ENCODE measurements at regions not wholly inside any gene's neighbourhood (a gene's known extent, or its start where the extent isn't known, plus 50 kb on each side); places are given as distances from the start of the nearest gene placed in this dataset.
"Not testable (repeated sequence)": the region's sequence is repeated elsewhere in the genome, so short reads cannot be mapped to it uniquely, and the experiment has no call there.

DNA sequence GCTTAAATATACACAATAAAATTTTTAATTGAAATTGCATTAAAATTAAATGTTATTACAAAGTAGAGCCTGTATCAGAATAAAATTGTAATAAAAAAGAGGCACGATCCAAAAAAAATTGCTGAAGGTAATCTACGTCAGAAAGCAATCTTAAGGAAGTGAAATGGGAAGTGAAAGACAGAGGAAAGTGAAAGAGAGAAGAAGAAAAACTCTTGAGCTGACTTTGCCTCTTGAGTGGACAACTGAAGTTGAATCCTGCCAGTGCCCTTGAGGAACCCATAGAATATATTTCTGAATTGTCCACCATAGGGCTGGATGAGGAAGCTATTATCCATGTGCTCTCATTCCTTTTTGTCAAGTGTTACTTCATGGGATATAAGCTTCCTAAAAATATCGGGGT lies 285.1 kb upstream of the STAC start:
- DNase-seq: no peak

DNA sequence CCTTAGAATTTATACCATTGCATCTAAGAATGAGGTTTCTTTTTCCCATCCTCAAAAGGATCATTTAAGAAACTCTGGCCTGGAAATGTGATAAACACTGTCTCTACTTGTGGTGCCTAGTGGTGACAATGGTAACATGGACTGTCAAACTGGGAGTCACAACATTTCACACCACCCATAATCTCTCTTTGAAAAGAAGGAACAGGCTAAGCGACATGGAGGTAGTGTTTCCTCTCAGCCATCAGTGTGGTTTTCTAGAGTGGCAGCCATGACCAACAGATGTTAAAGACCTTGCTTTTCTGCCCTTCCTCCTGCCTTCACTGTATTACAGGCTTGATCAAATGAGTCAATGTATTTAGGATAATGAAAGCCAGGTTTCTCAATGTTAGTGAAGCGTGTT lies 283.1 kb upstream of the STAC start:
- no peak for DNase-seq

DNA sequence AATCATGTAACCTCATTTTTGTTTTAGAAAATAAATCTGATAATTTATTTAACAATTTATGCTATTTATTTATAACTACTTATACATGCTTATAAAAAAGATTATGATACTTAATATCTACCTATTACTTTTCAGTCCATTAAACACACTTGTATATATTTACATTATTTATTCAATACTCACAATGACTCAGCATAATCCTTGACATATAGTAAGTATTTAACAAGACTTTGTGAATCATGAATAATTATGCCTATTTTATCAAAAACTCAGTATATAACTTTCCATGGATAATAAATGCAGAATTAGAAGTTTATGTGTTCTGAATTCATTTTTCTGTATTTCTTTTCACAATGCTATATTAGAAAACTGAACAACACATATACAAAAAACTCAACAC lies 266.0 kb upstream of the STAC start:
- no peak for DNase-seq

DNA sequence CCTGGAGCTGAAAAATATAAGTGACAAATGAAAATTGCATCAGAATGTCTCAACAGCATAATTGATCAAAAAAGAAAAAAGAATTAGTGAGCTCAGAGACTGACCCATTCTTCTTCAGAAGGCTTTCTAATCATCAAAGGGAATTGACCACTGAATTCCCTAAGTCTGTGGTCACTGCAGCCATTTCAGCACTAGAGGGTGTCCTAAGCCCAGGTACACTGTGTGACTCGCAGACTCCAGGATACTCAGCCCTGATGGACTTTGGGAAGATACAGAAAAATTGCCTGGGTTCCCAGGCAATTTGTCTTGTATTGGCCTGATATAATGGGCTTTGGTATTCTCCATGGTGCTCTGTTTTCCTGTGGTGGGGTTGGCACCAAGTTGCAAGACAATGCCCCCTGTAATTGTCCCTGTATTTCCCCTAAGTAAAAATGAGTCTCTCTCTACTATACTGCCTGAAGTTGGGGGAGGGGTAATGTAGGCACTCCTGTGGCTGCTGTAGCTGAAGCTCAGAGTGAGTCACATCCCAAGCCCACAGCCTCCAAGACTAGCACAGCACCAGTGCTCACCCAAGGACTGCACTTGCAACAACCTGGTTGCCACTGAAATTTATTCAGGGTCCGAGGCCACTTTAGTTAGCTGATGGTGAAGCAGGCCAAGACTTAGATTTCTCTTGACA lies 256.0 kb upstream of the STAC start:
- no peak for DNase-seq

DNA sequence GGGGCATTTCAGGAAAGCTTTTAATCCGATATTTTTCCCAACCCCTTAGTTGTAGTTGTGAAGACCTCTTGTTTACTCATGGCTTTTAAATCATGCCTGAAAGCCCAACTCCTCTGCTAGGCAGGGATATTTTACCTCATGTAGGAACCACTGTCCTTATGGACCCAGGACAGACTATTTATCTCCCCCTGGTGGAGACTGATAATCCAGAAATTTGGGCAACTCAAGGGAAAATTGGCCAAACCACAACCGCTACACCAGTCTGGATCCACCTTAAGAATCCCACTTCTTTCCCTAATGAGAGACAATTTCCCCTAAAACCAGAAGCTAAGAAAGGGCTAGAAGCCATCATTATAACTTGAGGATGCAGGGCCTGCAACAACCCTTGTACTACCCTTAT lies 248.1 kb upstream of the STAC start:
- DNase-seq: no peak

DNA sequence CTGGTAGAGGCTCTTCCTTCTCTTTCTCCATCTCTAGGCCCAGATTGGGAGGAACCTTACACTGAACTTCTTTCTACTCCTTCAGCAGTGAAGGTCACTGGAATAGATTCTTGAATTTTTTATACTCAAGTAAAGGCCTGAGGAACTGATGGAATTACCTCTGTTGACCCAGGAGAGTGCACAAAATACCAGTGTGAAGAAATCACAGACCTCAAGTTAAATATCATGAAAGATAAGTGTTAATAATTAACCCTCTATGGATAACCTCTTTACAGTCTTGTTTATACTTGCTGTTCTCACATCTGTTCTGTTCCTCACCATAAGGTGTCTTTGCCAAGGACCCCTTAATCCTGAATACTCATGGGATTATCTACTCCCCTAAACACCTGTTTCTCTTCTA lies 244.4 kb upstream of the STAC start:
- no peak for DNase-seq

DNA sequence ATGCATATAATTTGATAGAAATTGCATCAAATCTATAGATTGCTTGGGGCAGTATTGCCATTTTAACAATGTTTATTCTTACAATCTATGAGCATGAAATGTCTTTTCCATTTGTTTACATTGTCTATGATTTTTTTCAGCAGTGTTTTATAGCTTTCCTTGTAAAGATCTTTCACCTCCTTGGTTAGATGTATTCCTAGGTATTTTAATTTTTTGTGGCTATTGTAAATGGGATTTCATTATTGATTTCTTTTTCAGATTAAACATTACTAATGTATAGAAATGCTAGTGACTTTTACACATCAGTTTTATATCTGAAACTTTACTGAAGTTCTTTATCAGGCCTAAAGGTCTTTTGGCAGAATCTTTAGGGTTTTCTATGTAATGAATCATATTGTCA lies 237.6 kb upstream of the STAC start:
- DNase-seq: no peak

DNA sequence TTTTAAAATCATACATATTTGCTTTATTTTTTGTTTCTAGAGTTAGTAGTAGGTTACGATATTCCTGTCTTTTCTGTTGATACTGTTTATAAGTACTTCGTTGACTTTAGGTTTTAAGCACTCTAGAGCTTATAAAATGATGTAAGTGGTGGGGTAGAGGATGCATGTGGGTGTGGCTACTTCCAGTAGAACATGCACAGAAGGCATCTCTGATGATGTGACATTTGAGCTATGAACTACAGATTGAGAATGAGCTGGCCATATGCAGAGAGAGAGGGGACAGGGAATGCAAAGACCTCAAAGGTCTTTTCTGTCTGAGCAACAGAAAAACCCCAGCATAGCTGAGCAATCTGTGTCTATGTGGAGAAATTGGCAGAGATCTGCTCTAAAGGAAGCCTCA lies 233.9 kb upstream of the STAC start:
- no peak for DNase-seq

DNA sequence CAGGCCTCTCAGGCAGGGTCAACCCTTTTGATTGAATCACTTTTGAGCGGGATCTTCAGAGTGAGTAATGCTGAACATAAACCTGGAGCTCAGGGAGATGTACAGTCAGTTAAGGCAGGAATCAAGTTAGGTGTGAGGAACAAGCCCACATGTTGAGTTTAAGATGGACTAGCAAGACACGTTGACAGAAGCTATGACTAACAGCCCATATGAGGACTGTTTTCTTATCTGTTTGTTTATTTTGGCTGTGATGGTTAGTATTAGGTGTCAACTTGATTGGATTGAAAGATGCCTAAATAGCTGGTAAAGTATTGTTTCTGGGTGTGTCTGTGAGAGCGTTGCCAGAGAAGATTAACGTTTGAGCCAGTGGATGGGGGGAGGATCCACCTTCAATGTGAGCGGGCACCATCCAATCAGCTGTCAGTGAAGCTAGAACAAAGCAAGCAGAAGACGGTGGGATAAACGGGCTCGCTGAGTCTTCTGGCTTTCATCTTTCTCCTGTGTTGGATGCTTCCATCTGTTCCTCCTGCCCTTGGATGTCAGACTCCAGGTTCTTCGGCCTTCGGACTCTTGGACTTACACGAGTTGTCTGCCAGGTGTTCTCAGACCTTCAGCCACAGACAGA lies 232.3 kb upstream of the STAC start:
- no peak for DNase-seq

DNA sequence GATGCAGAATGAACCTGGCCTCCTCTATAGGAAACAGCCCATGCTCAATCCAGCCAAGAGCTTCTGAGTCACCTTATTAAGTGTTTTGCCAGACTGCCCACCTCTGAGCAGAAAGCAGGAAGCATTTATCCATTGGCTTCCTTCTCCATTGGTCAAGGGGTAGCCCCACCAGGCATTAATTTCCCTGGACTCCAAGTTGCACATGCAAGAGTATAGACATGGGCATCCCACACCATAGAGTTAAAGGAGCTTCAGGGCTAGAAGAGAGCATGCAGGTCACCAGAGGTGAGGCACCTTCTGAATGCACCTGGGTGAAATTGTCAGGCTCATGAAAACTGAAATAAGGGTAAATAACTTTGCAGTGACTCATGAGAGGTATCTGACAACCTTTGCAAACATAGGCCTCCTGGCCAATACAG lies 230.8 kb upstream of the STAC start:
- DNase-seq: no peak

DNA sequence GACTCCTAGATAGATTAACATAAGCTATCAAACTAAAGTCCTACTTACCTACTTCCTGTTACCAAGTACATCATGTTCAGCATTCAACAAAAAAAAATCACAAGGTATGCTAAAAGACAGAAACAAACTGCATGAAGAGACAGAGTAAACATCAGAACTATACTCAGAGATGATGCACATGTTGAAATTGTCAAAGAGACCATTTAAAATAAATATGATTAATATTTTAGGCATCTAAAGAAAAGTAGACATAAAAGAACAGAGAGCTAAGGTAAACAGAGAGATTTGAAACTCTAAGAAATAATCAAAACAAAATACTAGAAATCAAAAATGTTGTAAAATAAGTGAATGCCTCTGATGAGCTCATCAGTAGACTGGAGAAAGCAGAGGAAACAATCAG lies 224.8 kb upstream of the STAC start:
- no peak for DNase-seq

DNA sequence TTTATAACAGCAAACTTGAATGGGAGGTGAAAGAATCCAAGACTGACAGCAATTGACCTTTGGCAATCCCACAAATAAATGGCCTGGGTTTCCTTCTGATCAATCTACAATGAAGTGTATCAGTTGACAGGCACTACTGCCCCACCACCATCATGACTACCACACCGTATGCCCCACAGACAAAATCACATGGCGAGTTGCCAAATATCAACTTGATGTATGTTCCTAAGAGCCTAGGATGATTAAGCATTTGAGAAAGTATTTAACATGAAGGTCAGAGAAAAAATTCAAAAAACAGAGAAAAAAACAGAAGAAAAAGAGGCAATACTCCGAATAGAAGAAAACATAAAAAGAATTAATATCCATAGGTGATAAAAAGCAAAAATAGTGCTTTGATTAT lies 215.9 kb upstream of the STAC start:
- no peak for DNase-seq

DNA sequence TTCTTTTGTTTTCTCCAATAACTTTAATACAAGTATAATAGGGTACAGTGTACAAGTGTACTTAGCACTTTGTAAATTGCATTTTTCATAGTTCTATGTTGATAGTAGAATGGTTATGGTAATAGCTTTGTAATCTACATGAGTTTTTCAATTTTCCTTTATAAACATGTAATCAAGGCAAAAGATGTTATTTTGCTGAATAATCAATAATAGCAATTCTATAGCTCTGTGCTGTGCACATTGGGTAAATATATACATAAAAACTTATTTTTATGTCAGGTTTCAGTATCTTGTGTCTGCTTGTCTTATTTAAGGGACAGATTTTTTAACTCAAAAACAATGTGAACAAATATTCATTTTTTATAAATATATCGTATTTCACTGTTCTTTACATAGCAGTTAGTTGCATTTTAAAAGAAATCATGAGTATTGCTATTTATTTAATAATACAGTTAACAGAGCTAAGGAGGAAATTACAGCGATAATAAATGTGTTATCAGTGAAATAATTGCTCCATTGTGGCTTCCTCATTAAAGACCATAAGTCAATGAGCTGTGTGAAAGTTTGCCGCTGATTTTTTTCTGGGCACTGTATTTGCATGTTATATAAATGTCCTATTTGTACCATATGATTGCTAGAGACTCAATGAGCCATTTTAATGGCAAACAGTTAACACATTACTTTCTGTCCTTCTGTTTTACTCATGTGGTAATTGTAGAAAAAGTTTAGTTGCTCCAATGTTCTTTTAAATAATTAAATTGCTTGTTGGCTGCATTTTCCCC lies 214.6 kb upstream of the STAC start:
- no peak for DNase-seq

DNA sequence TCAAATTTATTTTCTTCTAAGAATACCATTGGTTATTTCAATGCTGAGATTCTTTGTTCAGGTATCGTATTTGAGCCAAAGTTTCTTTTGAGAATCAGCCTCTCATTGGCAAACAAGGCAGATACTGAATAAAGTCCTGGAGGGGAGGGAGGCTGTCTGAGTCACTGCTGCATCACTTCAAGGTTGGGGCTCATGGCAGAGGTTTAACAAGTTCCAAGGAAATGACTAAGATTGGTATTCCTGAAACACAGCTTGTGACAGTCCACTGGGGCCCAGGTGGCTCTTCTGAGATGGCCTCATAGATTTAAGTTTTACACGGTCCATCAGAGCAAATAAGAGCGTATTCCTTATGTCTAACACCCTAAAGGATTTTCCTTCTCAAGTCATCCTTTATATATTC lies 213.8 kb upstream of the STAC start:
- no peak for DNase-seq

DNA sequence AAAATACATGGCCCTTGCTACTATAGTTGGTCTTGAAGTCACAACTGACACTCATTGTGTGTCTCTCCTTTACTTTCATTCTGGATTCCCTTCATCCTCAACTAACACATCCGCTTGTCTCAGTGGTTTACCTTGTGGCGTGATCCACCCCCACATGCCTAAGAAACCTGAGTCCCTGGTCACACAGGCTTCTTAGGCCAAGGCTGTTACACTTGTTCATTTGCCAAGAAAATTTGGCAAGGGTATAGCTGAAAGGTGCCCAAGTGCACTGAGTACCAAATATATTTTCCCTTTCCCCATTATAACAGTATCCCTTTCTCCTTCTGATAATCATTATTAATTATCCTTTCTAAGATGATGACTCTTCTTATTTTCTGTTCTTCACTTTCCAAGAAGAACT lies 207.6 kb upstream of the STAC start:
- no peak for DNase-seq

DNA sequence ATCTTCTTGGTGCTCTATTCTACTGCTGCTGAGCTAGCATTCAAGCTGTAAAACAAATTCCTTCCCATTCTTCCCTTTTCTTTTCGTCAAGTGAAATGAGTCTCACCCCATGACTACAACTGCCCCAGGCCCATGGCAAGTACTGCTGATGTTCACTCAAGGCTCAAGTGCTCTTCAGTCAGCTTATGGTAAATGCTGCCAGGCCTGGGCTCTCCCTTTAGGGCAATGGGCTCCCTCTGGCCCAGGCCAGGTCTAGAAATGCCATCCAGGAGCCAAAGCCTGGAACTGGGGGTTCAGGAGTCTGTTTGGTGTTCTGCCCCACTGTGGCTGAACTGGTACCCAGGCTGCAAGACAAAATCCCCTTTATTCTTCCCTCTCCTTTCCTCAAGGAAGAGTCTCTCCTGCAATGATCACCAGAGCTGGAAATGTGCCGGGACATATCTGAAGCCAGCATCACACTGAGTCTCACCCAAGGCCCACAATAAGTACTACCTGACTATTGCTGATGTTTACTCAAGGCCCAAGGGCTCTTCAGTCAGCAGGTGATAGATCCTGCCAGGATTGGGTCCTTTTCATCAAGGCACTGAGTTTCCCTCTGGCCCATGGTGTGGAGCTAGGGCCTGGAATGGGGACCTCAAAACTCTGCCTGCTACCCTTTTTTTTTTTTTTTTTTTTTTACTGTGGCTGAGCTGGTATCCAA lies 205.0 kb upstream of the STAC start:
- no peak for DNase-seq

DNA sequence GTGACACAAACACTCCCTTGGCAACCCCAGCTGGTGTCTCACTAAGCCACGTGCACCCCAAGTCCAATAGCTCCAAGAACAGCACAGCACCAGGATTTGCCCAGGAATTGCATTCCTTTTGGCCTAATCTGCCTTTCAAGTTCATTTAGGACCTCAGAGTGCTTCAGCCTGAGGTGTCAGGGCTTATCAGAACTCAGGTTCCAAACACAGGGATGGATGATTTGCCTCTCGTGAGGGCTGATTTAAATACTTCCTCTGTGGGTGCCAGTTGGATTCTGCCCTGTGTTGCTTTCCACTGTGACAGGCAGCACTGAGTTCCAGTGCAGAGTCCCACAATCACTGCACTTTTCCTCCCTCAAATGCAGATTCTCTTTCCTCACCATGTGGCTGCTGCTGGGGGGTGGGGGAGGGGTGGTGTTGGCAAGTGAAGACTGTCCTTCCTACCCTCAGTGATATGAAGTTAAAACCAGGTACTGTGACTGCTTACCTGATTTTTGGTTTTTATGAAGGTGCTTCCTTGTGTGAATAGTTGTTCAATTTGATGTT lies 204.3 kb upstream of the STAC start:
- no peak for DNase-seq

DNA sequence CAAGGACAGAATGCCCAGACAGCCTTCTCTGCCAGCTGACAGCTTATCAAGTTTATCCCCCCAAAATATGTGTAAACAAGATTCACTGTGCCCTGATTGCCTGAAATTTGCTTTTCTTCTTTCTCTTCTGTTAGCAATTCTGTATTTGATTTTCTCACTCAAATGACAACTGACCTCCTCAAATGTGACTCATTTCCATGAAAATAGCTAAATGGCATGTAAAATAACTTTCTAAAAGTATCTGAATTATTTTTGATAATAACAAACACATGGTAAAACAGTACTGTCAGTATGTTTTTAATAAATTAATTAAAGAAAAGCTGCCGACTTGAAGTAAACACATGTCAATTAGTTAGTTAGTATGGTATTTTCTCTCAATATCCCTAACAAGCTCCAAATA lies 202.3 kb upstream of the STAC start:
- no peak for DNase-seq

DNA sequence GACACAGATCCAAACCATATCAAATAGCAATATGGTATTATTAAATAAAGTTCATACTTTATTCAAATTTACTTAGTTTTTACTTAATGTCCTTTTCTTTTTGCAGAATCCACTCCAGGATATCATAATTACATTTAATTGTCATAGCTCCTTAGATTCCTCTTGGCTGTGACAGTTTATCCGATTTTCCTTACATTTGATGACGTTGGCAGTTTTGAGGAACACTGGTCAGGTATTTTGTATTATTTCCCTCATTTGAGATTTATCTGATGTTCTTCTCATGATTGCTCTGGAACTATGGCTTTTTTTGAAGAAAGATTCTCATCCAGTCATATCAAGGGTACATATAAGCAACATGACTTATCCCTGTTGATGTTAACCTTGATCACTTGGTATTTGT lies 198.3 kb upstream of the STAC start:
- DNase-seq: no peak

DNA sequence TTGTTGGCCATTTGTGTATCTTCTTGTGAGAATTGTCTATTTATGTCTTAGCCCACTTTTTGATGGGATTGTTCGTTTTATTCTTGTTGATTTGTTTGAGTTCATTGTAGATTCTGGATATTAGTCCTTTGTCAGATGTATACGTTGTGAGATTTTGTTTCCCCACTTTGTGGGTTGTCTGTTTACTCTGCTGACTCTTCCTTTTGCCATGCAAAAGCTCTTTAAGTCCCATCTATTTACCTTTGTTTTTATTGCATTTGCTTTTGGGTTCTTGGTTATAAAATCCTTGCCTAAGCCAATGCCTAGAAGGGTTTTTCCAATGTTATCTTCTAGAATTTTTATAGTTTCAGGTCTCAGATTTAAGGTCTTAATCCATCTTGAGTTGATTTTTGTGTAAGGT lies 193.1 kb upstream of the STAC start:
- not testable (repeated sequence) for DNase-seq

DNA sequence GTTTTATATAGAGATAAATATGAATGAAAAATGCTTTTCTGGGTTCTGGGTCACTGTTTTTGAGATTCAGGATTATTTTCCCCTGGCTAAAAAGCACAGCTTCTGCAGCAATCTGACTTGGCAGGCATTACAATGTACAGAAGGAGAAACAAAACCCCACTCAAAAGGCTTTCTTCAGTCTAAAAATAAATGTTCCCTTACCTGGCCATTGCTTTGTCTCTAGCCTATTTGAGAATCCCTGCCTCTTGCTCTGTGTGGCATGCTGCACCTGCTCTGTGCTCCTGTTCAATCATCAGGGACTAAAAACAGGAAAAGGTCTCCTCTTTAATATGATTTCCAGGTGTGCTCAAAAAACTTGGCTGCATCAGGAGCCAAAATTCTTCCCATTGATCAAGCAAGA lies 187.4 kb upstream of the STAC start:
- no peak for DNase-seq

DNA sequence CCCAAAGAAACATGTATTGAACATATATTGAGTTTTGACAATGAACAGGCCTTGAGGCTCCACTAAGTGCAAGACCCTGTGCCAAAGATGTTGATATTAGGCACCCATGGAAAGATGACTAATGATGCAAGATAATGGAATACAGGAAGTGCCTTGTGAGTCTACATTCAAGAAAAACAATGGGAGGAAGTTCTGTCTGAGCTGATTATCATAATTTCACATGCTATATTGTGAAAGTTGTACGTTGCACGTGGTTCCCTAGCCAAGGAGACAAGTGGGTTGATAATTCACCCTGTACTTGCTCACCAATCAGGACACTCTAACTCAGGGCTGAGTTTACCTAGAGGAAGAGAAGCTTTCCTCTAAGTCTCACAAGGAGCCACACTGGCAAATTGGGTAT lies 186.9 kb upstream of the STAC start:
- DNase-seq: no peak

DNA sequence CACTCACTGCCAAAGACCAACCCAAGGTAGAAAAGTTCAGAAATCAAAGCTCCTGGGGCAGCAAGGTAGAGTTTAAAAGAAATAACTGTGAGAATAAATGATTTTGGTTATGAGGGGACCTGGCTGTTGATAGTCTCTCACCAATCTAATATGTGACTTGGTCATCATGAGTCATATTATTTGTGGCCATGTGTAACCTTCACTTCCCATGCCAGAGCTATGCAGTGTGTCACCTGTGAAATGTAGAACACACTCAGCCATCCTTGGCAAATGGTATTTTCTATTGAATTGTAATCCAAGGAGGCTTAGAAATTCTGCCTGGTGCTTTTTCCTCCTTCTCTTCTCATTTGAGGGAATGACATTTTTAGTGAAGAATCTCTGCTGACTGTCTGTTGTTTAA lies 184.2 kb upstream of the STAC start:
- no peak for DNase-seq

DNA sequence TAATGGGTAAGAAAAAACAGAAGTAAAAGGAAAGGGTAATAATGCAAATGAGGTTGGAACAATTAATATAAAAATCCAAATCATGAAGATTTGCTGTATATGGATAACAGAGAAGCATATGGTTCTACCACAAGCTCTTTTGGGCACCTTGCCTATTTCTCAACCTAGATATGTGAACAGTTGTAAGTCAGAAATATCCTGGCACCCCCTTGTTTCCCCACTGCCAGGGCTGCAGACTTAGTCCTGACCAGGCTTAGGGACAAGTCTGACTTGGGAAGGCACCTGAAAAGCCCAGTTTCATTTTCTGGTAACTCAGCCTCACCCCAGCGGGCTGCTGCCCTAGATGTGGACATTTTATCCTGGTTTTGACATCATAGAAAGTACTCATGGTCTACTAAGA lies 183.2 kb upstream of the STAC start:
- no peak for DNase-seq

Data from stimulated activated CD4-positive, alpha-beta T cell treated with anti-CD3 and anti-CD28 coated beads, Interleukin-15, amount 100 ng/mL, for 24 hours (primary cell).